Gastrocnemius medialis (tissue), 4 donors: ENCODE measurements at regions not wholly inside any gene's neighbourhood (a gene's known extent, or its start where the extent isn't known, plus 50 kb on each side); places are given as distances from the start of the nearest gene placed in this dataset.

Source experiments
- POLR2A ChIP-seq, 2 donors: fragments of 450-650 bp; IDR thresholded peaks; one replicate each; pipeline ENCODE4 v1.6.1; 2017; ENCODE audit warnings: antibody characterized with exemption in 2 of 2, mild to moderate bottlenecking in 2 of 2, moderate library complexity in 2 of 2
- TF ChIP-seq, protein P1 (sequence below), 5 experiments: fragments of 450-650 bp in 3 of 5; fragments of 200-600 bp in 2 of 5; sonication (generic) in 2 of 5; IDR thresholded peaks in 4 of 5; conservative IDR thresholded peaks in 1 of 5; 1 replicate in 4 of 5; 2 replicates in 1 of 5; pipeline ENCODE4 v1.5.1; 2016 to 2019; ENCODE audit warnings: antibody characterized with exemption in 5 of 5, mild to moderate bottlenecking in 3 of 5, moderate library complexity in 3 of 5

DNA sequence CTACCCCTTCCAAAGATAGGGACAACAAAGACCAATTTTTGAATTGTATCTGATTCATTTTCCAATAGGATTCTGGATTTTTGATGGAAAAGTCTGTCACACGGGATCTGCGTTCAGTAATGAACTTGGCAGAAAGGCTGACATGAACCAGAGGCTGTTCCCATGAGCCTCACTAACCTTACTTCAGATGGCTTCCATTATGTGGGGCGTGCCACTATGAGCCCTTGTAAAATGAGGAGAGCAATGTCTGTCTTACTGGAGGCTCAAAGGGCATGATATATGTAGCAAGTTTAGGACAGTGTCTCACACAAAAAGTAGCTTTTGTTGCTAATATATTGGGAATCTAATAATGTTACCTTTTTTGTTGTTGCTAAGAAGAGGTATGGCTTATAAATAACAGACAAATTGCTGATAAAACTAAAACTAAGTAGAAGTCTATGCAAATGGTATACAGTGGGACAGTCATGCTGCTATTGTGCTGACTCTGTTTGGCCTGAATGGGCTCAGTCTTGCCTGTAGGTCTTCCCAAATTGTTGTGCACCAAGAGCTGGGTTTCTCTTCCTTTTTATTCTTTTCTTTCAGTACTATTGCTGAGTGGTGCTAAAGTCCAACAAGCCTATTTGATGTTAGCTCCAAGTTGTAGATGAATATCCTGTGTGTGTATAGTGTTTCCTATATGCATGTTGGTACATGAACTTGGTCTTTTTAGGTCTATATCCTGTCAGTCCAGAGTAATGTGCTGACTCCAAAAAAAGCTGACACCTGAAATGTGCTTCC lies 132.1 kb downstream of the SPRY1 start:
- TF ChIP-seq, protein P1, sequence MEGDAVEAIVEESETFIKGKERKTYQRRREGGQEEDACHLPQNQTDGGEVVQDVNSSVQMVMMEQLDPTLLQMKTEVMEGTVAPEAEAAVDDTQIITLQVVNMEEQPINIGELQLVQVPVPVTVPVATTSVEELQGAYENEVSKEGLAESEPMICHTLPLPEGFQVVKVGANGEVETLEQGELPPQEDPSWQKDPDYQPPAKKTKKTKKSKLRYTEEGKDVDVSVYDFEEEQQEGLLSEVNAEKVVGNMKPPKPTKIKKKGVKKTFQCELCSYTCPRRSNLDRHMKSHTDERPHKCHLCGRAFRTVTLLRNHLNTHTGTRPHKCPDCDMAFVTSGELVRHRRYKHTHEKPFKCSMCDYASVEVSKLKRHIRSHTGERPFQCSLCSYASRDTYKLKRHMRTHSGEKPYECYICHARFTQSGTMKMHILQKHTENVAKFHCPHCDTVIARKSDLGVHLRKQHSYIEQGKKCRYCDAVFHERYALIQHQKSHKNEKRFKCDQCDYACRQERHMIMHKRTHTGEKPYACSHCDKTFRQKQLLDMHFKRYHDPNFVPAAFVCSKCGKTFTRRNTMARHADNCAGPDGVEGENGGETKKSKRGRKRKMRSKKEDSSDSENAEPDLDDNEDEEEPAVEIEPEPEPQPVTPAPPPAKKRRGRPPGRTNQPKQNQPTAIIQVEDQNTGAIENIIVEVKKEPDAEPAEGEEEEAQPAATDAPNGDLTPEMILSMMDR (IDR thresholded peaks at IDR 0.05 in 4 of 5, conservative IDR thresholded peaks at IDR 0.05 in 1 of 5) = no peak
- TF ChIP-seq POLR2A (IDR thresholded peaks at IDR 0.05) = no peak
